ENCODE measurements at regions not wholly inside any gene's neighbourhood (a gene's known extent, or its start where the extent isn't known, plus 50 kb on each side); places are given as distances from the start of the nearest gene placed in this dataset.

DNA sequence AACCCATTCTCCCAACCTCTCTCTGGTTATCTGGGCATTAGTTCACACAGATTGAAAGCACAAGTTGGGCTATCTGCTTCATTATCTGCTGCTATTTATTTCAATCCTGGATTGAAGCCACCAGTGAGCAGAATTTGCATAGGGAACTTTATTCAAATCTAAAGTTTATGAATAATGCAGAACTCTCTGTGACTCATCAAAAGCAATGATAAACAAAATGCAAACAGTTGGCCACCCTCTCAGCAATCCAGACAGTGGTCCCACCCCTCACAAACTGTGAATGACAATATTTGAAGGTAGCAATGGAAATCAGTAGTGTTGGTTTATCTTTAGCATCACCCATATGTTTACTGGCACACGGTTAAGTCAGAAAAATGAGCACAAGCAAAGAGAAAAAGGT lies 106.8 kb upstream of the TMEM178A start:
- TF ChIP-seq CTCF (conservative IDR thresholded peaks at IDR 0.05; ENCODE audit: low read length): no peak
- no peak for TF ChIP-seq EZH2phosphoT487 (IDR thresholded peaks at IDR 0.05; ENCODE audit: borderline replicate concordance)

Data from Loucy (cell line).